ENCODE measurements at regions not wholly inside any gene's neighbourhood (a gene's known extent, or its start where the extent isn't known, plus 50 kb on each side); places are given as distances from the start of the nearest gene placed in this dataset.

- FAIRE-seq (no peak), DNase-seq (ENCODE audit: low spot score) (no peak)
Observed at GRCh38 chr7:128167791-128168666, 73.0 kb upstream of the LEP start.

GRCh38 chr7:128168667-128169210 is 72.3 kb upstream of the LEP start:
- peak; percentile 23 for DNase-seq (ENCODE audit: low spot score)
- no peak for FAIRE-seq

DNA sequence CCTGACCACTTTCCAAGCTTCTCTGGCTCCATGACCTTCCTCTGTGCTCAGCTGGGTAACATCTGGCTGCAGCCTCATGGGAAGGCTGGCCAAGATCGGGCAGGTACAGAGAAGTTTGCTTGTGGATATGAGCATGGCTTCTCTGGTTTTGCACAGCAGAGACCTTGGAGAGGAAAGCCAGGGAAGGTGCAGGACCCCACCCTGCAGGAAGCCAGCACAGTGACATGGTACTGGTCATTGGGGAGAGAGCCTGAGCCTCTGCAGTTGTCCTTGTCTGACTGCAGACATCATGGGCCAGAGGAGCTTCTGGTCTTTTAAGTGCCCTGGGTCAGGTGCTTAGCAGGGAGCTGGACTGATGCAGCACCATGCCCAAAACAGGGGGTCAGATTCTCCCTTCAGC is 70.6 kb upstream of the LEP start:
- no peak for DNase-seq (ENCODE audit: low spot score)
- FAIRE-seq = no peak

DNA sequence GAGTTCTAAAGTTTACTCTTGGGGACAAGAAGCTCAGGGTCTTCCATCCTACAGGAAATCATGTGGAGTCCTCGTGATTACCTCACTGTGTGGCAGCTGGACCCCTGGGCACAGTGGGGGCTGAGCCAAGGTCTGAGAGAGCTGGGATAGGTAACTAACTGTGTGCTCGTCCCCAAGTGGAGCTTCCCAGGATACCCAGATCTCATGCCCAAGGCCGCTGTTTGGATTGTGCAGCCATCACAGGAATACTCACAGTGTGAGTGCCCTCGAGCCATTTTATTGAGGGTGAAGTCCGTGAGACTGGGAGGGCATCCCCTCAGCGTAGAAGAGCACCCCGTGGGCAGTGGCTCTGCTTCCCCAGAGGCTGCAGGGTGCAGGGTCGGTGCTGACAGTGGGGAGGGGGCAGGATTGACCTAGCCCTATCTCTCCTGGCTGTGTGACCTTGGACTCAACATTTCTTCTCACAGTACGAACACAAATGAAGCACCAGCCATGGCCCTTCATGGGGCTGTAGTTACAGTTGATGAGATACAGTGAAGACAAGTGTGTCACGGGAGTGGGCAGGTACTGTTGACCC is 69.6 kb upstream of the LEP start:
- DNase-seq (ENCODE audit: low spot score) (no peak), FAIRE-seq (no peak)

DNA sequence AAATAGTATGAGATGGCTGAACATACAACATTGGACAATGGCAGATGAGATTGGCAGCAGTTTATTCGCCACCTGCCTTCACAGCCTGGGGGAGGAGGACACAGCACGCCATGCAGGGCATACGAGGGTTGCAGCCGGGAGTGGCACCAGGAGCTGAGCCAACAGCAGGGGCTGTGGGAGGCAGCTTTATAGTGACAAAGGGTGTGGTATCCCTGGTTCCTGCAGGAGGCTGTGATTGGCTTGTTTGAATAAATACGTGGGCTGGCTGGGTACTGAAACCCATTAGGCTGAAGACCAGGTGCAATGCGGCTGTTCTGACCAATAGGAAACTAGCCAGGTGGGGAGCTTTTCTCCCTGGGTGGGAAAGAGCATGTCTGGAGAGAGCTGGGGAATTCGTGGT is 68.9 kb upstream of the LEP start:
- FAIRE-seq (no peak), DNase-seq (ENCODE audit: low spot score) (no peak)

DNA sequence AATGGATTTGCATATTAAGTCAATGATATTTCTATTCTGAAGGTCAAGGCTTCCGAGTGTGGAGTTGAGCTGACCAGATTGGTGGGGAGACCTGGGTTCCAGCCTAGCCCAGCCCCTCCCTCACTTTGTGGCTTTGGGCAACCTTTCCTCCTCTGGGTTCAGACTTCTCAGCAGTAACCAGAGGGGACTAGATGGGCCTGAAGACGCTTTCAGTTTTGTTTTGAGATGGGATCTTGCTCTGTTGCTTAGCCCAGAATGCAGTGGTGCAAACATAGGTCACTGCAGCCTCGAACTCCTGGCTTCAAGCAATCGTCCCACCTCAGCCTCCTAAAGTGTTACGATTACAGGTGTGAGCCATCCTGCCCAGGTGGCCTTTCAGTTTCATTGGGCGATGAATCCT is 68.1 kb upstream of the LEP start:
- DNase-seq (ENCODE audit: low spot score) (no peak), FAIRE-seq (no peak)

GRCh38 chr7:128174386-128174785 is 66.7 kb upstream of the LEP start:
- FAIRE-seq (no peak), DNase-seq (ENCODE audit: low spot score) (no peak)

GRCh38 chr7:128176696-128177095 is 64.4 kb upstream of the LEP start:
- DNase-seq (ENCODE audit: low spot score) (no peak), FAIRE-seq (no peak)

DNA sequence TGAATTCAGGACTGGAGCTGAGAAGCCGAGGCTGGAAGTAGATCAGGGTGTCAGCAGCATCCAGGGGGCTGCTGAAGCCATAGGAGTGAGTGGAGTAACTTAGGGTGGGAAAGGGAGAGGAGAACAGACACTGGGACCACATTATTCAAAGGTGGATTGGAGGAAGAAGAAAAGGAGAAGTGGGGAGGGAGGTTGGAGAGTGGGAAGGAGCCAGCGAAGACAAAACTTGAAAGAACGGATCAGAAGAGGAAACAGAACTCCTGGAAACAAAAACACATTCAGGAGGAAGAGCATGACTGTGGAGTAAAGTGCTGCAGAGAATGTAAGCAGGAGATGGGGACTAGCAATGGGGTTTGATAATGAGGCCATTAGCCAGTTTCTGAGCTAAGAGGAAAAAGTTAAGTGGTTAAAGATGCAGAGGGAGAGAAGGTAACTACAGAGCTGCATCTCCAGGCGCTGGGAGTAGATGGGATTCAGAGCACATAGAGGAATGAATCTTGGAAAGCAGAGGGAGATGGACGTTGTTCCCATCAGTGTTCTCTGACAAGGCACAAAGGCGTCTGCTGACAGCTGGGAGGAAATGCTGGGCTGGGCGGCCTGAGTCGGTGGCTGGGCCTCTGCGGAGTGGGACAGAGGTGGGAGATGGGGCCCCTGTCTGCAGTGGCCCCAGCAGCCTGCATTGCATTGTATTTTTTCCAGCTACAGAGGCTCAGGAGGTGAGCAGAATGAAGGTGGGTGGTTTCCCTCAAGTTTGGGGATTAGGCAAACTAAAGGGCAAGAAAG is 63.1 kb upstream of the LEP start:
- FAIRE-seq (no peak), DNase-seq (ENCODE audit: low spot score) (no peak)

- DNase-seq (ENCODE audit: low spot score) = no peak
- FAIRE-seq = no peak
Observed at GRCh38 chr7:128178611-128179010, 62.5 kb upstream of the LEP start.

DNA sequence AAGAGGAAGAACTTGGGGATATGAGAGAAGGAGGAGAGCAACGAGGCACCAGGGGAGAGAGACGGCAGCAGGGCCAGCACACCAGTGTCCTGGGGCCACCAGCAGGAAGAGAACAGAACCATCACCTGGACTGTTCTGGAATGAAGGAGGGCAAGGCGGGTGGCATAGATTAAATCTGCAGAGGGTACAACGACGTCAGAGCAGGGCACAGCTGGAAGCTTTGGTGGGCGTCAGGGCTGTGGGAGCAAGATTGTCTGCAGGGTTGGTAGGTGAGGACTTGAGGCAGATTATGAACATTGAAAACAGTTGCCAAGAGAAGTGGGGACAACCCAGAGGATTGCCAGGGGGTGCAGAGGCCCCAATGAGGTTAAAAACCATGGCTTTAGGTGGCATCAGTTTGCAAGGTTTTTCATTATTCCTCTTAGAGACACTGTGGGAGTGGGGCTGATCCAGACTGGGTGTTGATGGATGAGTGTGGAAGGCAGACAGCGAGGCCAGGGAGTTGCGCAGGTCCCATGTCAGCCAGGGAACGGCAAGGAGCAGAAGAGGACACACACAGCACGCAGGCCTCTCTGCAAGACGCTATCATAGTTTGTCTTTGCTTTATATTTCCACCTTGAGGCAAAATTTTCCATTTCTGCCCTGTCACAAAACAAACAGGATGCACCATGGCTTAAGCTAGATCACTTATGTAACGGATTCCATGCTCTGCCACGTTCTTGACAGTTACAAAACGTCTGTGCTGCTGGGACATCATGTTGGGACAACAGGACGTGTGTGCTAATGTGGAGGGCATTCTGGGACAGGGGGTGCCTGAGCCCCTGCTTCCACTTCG is 52.5 kb upstream of the LEP start:
- no peak for FAIRE-seq
- no peak for DNase-seq (ENCODE audit: low spot score)

DNA sequence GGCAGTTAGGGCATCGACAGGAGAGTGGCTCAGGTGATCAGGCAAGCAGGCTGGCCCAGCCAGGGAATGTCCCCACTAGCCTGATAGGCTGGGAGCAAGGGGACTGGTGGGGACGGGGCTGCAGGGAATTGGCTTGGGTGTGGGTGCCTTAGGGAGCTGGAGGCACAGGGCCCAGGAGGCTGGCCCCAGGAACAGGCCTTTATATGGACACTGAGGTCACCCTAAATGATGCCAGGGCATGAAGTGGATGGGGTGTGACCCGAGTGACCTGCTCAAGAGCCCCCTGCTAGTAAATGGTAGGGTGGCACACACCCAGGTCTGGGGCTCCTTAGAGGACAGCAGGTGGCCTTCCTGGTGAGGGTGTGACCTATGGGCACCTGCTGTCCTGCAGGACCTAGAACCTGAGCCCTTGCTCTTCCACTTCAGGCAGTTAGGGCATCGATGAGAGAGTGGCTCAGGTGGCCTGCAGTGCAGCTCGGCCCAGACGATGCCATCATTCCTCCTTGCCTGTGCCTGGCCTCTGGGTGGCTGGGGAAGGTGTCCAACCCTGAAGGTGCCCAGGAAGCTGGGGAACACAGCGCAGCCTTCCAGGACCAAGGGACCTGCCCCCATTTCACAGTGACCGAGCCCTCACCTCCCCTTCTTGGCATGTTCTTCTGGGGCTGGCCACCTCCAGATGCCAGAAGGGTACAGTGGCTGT is 51.7 kb upstream of the LEP start:
- FAIRE-seq (no peak), DNase-seq (ENCODE audit: low spot score) (no peak)

DNA sequence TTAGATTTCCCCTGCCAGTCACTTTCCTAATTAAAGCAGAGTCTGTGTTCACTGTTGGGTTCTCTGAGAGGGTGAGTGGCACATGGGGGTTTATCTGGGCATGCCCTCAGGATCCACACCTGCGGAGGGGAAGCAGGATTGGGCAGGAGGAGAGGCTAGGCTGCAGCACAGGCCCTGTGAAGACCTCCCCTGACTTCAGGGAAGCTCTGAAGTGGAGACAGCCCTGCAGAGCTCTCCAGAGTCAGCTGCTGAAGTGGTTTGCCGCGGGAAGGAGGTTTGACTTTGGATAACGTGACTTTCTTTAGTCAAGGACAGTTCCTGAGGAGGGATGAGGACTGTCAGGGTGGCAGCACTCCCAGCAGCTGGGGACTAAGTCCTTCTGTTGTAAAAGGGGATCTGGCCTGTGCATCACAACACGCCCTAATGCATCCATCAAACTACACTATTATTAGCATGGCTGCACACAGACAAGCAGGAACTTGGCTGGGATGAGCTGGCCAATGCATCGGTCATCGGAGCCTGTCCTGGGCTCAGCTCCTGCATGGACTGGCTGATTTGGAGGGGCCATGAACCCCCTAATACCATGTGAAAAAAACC is 50.9 kb upstream of the LEP start:
- DNase-seq (ENCODE audit: low spot score) (no peak), FAIRE-seq (no peak)

- FAIRE-seq = no peak
Observed at GRCh38 chr7:128191136-128191844, 49.8 kb upstream of the LEP start.

More at GRCh38 chr7:128191136-128191844, 49.8 kb upstream of the LEP start:
- DNase-seq (ENCODE audit: low spot score) = no peak
